ENCODE measurements at regions not wholly inside any gene's neighbourhood (a gene's known extent, or its start where the extent isn't known, plus 50 kb on each side); places are given as distances from the start of the nearest gene placed in this dataset.

DNA sequence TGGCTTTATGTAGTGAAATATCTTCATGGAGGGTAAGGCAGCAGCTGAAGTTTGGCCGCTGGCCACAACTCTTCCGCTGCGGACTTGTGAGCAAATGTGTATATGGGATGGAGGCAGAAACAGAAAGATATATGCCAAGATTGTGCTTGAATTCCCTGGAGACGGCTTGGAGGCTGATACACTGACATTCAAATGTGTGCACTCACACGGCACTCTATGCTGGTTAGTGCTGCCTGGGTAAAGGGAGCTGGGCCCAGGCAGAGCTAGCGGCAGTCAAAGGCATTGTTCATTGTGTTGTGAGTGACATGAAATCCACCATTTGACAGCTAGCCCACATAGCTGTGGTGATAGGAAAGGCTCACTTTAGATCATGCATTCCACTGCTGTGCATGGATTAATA, 202.7 kb downstream of the CLIC5 start:
- Histone ChIP-seq H3K27ac (ENCODE audit: low read depth, low read length, poor library complexity, severe bottlenecking) (no peak overlapping the region), H4K20me1 (ENCODE audit: insufficient read depth, low read length) (no peaks in the 10 kb centered on the region), H3K9me3 (ENCODE audit: low read length) (no peaks in the 10 kb centered on the region), H3K9me2 (ENCODE audit: low read depth, low read length) (no peaks in the 10 kb centered on the region), H2AFZ (ENCODE audit: low read length) (no peak overlapping the region), H3K4me2 (ENCODE audit: low read length) (no peak overlapping the region), H3K36me3 (ENCODE audit: insufficient read depth, low read length) (no peaks in the 10 kb centered on the region), H3K4me1 (ENCODE audit: insufficient read depth, low read length, severe bottlenecking) (peaks cover 5% of the 10 kb centered on the region), H3F3A (ENCODE audit: insufficient read depth, low read length) (no peaks in the 10 kb centered on the region), H3K27me3 (ENCODE audit: insufficient read depth, low read length) (no peaks in the 10 kb centered on the region), H3K79me2 (ENCODE audit: insufficient read depth, low read length) (no peaks in the 10 kb centered on the region), H3K4me3 (ENCODE audit: low read depth, low read length, poor library complexity, severe bottlenecking) (no peak overlapping the region), H3K9ac (ENCODE audit: low read length) (no peak overlapping the region)
- no peak for TF ChIP-seq EZH2 (IDR thresholded peaks at IDR 0.05; ENCODE audit: borderline replicate concordance, low read length)
- TF ChIP-seq, protein P1, sequence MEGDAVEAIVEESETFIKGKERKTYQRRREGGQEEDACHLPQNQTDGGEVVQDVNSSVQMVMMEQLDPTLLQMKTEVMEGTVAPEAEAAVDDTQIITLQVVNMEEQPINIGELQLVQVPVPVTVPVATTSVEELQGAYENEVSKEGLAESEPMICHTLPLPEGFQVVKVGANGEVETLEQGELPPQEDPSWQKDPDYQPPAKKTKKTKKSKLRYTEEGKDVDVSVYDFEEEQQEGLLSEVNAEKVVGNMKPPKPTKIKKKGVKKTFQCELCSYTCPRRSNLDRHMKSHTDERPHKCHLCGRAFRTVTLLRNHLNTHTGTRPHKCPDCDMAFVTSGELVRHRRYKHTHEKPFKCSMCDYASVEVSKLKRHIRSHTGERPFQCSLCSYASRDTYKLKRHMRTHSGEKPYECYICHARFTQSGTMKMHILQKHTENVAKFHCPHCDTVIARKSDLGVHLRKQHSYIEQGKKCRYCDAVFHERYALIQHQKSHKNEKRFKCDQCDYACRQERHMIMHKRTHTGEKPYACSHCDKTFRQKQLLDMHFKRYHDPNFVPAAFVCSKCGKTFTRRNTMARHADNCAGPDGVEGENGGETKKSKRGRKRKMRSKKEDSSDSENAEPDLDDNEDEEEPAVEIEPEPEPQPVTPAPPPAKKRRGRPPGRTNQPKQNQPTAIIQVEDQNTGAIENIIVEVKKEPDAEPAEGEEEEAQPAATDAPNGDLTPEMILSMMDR (IDR thresholded peaks at IDR 0.05; ENCODE audit: low read length): no peak

DNA sequence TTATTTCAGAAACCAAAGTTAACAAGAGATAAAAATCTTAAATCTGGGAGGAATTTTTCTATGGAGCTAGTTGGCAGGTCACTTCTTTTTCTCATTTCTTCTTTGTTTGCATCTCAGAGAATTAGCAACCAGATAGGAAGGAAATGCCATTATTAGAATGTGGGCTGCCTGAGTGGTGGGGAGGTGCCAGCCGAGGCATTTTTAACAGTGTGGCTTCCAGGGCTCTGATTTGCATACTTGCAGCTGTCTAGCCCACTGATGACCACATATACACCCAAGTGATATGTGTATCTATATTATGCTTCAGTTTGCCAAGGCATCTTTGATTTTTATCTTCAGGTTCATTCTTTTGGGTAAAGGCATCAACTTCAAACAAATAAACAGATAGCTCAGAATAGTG, 206.7 kb downstream of the CLIC5 start:
- Histone ChIP-seq H3K27ac (ENCODE audit: low read depth, low read length, poor library complexity, severe bottlenecking) (no peak overlapping the region), H2AFZ (ENCODE audit: low read length) (no peak overlapping the region), H3F3A (ENCODE audit: insufficient read depth, low read length) (no peaks in the 10 kb centered on the region), H3K79me2 (ENCODE audit: insufficient read depth, low read length) (no peaks in the 10 kb centered on the region), H3K9me2 (ENCODE audit: low read depth, low read length) (no peaks in the 10 kb centered on the region), H3K36me3 (ENCODE audit: insufficient read depth, low read length) (no peaks in the 10 kb centered on the region), H3K9ac (ENCODE audit: low read length) (no peak overlapping the region), H3K4me1 (ENCODE audit: insufficient read depth, low read length, severe bottlenecking) (peaks cover 5% of the 10 kb centered on the region), H3K27me3 (ENCODE audit: insufficient read depth, low read length) (no peaks in the 10 kb centered on the region), H4K20me1 (ENCODE audit: insufficient read depth, low read length) (no peaks in the 10 kb centered on the region), H3K4me3 (ENCODE audit: low read depth, low read length, poor library complexity, severe bottlenecking) (no peak overlapping the region), H3K4me2 (ENCODE audit: low read length) (no peak overlapping the region), H3K9me3 (ENCODE audit: low read length) (no peaks in the 10 kb centered on the region)
- TF ChIP-seq, protein P1 (IDR thresholded peaks at IDR 0.05; ENCODE audit: low read length): no peak
- no peak for TF ChIP-seq EZH2 (IDR thresholded peaks at IDR 0.05; ENCODE audit: borderline replicate concordance, low read length)

DNA sequence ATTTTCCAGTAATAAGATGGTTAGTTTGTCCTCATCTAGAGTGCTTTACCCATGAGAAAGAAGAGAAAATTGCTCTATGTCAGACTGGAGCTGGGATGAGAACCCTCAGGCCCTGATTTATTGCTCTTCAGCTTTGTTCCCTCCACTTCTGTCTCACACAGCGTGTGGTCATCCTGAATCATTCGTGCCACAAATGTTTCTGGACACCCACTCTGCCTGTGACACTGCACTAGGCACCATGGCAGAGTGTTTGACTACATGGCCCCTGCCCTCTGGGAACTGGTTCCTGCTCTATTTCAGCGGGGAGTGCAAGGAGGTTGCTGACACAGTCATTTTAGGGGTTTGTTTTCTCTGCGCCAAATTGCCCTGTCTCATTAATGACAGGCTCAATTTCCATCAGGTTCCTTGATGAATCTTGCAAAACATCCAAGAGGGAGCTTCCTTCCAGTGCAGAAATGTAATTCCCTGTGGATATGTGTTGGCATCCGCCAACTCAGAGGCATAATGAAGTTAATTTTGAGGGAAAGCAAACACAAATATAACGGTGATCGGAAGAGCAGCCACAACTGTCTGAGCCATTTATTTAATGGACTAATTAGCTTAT, 207.5 kb downstream of the CLIC5 start:
- Histone ChIP-seq H3K9me3 (ENCODE audit: low read length) (no peaks in the 10 kb centered on the region), H2AFZ (ENCODE audit: low read length) (no peak overlapping the region), H3K4me3 (ENCODE audit: low read depth, low read length, poor library complexity, severe bottlenecking) (no peak overlapping the region), H3K4me1 (ENCODE audit: insufficient read depth, low read length, severe bottlenecking) (peaks cover 5% of the 10 kb centered on the region), H3K79me2 (ENCODE audit: insufficient read depth, low read length) (no peaks in the 10 kb centered on the region), H3K36me3 (ENCODE audit: insufficient read depth, low read length) (no peaks in the 10 kb centered on the region), H3K9ac (ENCODE audit: low read length) (no peak overlapping the region), H3F3A (ENCODE audit: insufficient read depth, low read length) (no peaks in the 10 kb centered on the region), H3K9me2 (ENCODE audit: low read depth, low read length) (no peaks in the 10 kb centered on the region), H3K27me3 (ENCODE audit: insufficient read depth, low read length) (no peaks in the 10 kb centered on the region), H3K27ac (ENCODE audit: low read depth, low read length, poor library complexity, severe bottlenecking) (no peak overlapping the region), H3K4me2 (ENCODE audit: low read length) (no peak overlapping the region), H4K20me1 (ENCODE audit: insufficient read depth, low read length) (no peaks in the 10 kb centered on the region)
- no peak for TF ChIP-seq EZH2 (IDR thresholded peaks at IDR 0.05; ENCODE audit: borderline replicate concordance, low read length)
- TF ChIP-seq, protein P1 (IDR thresholded peaks at IDR 0.05; ENCODE audit: low read length): no peak
